PC-9 (cell line): ENCODE measurements at regions not wholly inside any gene's neighbourhood (a gene's known extent, or its start where the extent isn't known, plus 50 kb on each side); places are given as distances from the start of the nearest gene placed in this dataset.

Source experiments
- EZH2 ChIP-seq: fragments of 200-600 bp; sonication (generic); IDR thresholded peaks from 2 replicates; pipeline ENCODE4 v1.8.0; 2017; ENCODE audit warnings: antibody characterized with exemption, low read depth
- TF ChIP-seq, protein P1 (sequence below): fragments of 200-600 bp; sonication (generic); conservative IDR thresholded peaks from 2 replicates; pipeline ENCODE4 v1.6.1; 2017; ENCODE audit warnings: mixed run types, antibody characterized with exemption, mild to moderate bottlenecking, moderate library complexity

DNA sequence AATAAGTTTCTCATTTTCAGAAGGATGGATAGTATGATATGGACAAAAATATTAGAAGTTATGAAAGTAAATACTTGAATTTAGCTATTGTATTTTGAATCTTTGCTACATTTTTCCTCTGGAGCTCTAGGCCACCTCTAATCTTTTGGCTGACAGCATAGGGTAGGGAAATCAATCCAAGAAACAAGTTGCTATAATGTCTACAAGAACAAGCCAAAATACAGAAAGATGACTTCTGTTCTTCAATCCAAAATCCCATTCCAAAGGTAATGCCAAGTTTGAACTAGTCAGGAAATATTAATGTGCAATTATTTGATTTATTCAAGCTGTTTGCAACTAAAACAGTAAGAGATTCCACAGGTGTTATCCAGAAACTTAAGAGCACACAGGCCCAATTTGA lies 1323.1 kb downstream of the ADGRL3 start:
- TF ChIP-seq, protein P1, sequence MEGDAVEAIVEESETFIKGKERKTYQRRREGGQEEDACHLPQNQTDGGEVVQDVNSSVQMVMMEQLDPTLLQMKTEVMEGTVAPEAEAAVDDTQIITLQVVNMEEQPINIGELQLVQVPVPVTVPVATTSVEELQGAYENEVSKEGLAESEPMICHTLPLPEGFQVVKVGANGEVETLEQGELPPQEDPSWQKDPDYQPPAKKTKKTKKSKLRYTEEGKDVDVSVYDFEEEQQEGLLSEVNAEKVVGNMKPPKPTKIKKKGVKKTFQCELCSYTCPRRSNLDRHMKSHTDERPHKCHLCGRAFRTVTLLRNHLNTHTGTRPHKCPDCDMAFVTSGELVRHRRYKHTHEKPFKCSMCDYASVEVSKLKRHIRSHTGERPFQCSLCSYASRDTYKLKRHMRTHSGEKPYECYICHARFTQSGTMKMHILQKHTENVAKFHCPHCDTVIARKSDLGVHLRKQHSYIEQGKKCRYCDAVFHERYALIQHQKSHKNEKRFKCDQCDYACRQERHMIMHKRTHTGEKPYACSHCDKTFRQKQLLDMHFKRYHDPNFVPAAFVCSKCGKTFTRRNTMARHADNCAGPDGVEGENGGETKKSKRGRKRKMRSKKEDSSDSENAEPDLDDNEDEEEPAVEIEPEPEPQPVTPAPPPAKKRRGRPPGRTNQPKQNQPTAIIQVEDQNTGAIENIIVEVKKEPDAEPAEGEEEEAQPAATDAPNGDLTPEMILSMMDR, result no peak
- TF ChIP-seq EZH2, result no peak
